ES-I3 (cell line): ENCODE measurements at regions not wholly inside any gene's neighbourhood (a gene's known extent, or its start where the extent isn't known, plus 50 kb on each side); places are given as distances from the start of the nearest gene placed in this dataset.

Experiments
- H3K36me3 ChIP-seq: 2 replicates; pipeline ENCODE4 v1.6.1; 2013; ENCODE audit warnings: mild to moderate bottlenecking, low read length, control low read depth, moderate library complexity; ENCODE audit not compliant: insufficient read depth
- H3K4me1 ChIP-seq: 2 replicates; pipeline ENCODE4 v1.6.1; 2013; ENCODE audit warnings: mild to moderate bottlenecking, control low read depth, low read length; ENCODE audit not compliant: insufficient read depth
- H3K9ac ChIP-seq: 2 replicates; pipeline ENCODE4 v1.6.1; 2013; ENCODE audit warnings: low read depth, mild to moderate bottlenecking, low read length, moderate library complexity
- H3K9me3 ChIP-seq: 2 replicates; pipeline ENCODE4 v1.6.1; 2013; ENCODE audit warnings: mild to moderate bottlenecking, low read length, moderate library complexity; ENCODE audit not compliant: control insufficient read depth, insufficient read depth

DNA sequence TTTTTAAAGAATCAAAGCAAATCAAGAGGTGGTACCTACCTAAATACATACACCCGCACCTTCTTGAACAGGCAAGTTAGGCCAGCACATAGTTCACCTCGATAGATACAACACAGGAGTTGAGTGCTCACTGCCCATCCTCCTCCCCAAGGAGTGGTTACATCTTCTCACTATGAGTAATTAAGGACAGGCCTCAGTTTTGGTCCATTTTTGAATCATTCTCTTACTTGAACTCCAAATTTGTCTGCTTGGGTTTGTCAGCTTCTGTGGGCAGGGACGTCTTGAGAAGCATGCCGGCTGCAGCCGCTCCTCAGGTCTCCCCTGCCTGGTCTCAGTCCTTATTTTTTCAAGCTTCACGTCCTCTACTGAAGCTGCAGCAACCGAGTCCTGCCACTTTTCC, 190.6 kb upstream of the RBPJ start:
- Histone ChIP-seq H3K36me3 (no peaks in the 10 kb centered on the region), H3K9me3 (no peaks in the 10 kb centered on the region), H3K4me1 (no peaks in the 10 kb centered on the region), H3K9ac (no peak overlapping the region)

DNA sequence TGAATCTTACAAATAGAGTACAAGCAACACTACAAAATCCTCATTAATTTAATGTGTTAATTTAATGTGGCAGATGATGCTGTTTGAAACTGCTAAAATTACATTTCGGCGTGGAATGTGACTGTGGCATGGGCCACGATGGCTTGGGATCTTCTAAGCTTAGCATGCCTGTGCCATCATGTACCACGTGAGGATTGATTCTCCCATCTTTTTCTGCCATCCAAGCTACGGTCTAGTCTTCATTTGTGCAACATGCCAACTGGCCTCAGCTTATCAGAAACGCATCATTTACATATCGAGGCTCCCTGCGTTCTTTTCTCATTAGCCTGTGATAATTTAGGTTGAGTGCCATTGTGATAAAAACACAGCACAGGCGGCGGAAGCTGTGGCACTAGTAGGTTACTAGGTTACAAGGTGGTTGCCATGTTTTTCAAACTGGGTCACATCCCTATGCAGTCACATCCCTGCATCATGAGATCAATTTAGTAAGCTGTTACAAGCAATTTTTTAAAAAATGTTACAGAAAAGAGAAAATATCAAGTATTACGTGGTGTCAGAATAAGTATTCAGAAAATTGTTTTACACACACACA, 189.9 kb upstream of the RBPJ start:
- H3K9me3 ChIP-seq = no peaks in the 10 kb centered on the region
- no peak overlapping the region for H3K9ac ChIP-seq
- no peaks in the 10 kb centered on the region for H3K36me3 ChIP-seq
- H3K4me1 ChIP-seq = no peaks in the 10 kb centered on the region

DNA sequence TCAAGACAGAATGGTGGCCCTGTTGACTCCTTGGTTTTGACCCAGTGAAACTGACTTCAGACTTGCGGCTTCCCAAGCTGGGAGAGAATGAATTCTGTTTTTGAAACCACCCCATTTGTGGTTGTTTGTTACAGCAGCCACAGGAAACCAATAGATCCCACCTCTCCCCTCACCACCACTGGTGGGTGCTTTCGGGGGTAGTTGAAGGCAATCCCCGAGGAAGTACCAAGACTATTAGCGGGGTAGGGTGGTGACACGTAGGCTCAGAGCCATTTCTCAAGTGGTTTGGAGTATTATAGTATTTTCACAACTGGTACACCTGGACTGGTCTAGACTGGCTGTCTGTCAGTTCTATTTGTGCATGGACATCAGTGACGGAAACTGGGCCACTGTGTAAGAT, 189.1 kb upstream of the RBPJ start:
- H3K4me1 ChIP-seq = no peaks in the 10 kb centered on the region
- H3K36me3 ChIP-seq = no peaks in the 10 kb centered on the region
- no peaks in the 10 kb centered on the region for H3K9me3 ChIP-seq
- no peak overlapping the region for H3K9ac ChIP-seq

GRCh38 chr4:26132858-26133257, 188.0 kb upstream of the RBPJ start:
- Histone ChIP-seq H3K9me3 (no peaks in the 10 kb centered on the region), H3K9ac (no peak overlapping the region), H3K4me1 (no peaks in the 10 kb centered on the region)

GRCh38 chr4:26133840-26134239, 187.0 kb upstream of the RBPJ start:
- Histone ChIP-seq H3K9me3 (no peaks in the 10 kb centered on the region; the same call in 1 of the 2 replicates), H3K36me3 (no peaks in the 10 kb centered on the region), H3K4me1 (no peaks in the 10 kb centered on the region), H3K9ac (no peak overlapping the region)

More at GRCh38 chr4:26132858-26133257, 188.0 kb upstream of the RBPJ start:
- H3K36me3 ChIP-seq = no peaks in the 10 kb centered on the region

DNA sequence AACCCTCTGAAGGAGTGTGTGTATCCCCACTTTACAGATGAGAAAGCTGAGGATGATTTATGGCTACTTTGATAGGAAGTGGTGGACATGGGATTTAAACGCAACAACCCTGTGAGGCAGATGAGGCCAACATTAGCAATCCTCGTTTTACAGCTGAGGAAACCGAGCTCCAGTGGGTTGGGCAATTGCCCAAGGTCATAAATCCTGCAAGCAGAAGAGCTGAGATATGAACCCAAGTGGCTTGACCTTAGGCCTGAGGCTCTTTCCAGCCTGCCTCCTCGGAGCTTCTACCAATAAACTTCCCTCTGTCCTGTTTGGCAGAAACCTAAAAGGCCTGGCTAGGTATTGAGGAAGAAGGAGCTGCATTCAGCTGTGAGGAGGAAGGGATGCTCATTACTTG, 185.5 kb upstream of the RBPJ start:
- Histone ChIP-seq H3K36me3 (no peaks in the 10 kb centered on the region), H3K9me3 (no peaks in the 10 kb centered on the region; the same call in 1 of the 2 replicates), H3K4me1 (no peaks in the 10 kb centered on the region), H3K9ac (no peak overlapping the region)

DNA sequence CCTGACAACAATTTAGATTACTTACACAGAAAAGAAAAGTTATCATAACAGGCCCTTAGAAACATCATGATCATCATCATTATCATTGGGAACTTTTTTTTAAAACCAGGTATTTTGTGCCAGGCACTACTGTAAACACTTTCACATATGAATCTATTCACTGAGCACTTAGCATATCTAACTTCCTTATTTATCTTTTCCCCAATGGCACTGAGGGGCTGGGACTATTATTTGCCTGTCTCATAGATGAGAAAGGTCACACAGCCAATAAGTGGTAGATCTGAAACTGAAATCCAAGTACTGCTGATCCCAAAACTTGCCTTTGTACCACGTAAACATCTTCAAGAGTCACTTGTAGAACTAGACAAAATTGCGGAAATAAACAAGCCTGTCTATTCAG, 184.2 kb upstream of the RBPJ start:
- H3K9me3 ChIP-seq = no peaks in the 10 kb centered on the region; the same call in 1 of the 2 replicates
- no peaks in the 10 kb centered on the region for H3K36me3 ChIP-seq
- no peaks in the 10 kb centered on the region; the same call in 1 of the 2 replicates for H3K4me1 ChIP-seq
- no peak overlapping the region for H3K9ac ChIP-seq

- H3K9me3 ChIP-seq = no peaks in the 10 kb centered on the region; the same call in 1 of the 2 replicates
- H3K9ac ChIP-seq = no peak overlapping the region
- no peaks in the 10 kb centered on the region; the same call in 1 of the 2 replicates for H3K4me1 ChIP-seq
- no peaks in the 10 kb centered on the region for H3K36me3 ChIP-seq
These were observed 183.5 kb upstream of the RBPJ start for GRCh38 chr4:26137288-26137687.

DNA sequence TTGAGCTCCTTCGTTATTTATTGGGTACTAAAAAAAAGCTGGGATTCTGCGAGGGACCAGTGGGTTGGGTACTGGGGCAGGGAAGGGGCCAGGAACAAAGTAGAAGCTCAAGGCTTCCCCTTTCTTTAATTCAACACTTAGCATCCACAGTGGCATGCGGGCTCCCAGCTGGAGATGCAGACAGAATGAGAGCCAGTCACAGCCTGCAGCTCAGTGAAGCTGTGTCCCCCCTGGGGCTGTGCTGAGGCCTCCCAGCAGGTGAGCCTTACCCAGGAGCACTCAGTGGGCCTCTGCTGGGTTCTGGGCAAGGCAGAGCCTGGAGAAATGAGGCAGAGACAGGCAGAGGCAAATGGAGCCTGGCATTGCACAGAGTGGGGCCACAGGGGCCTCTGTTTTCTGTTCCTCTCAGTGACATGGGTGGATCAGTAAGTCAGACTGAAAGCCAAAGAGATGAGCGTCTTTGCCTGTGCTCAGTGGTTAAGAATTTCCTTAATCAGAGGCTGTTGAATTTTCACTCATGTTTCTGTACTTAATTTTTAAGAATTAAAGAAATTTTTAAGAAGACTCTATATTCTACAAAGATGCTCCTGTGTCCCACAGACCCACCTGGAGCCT, 181.4 kb upstream of the RBPJ start:
- Histone ChIP-seq H3K9ac (no peak overlapping the region), H3K36me3 (no peaks in the 10 kb centered on the region), H3K9me3 (no peaks in the 10 kb centered on the region; the same call in none of the 2 replicates), H3K4me1 (no peaks in the 10 kb centered on the region; the same call in 1 of the 2 replicates)

DNA sequence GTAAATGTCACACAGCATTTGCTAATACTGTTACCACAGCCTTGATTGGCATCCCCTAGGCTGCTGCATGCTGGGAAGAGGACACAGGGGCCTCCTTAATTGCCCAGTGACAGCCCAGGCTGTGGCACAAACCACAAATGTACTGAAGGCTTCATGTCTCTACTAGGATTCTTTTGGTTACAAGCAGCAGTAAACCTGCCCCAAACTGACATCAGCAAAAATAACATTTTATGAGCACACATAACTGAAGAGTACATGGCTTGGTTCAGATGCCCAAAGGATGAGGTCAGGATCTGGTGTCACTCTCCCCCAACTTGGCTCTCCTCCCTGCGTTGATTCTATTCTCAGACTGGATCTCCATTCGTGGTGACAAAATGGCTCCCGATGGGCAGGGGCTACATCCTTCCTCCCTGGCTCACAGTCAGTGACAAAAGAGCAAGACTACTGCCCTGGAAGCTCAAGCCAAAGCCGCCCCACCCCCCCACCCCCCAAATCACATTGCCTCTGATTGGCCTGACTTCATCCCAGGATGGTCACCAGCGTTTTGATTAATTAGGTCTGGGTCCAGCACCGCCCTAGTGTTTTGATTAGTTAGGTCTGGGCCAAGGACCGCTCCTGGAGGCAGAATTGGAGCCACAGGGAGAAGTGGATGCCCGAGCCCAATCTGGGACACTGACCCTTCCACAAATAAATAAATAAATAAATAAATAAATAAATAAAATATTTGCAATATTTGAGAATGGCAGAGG, 180.5 kb upstream of the RBPJ start:
- no peaks in the 10 kb centered on the region for H3K36me3 ChIP-seq
- H3K9me3 ChIP-seq = no peaks in the 10 kb centered on the region; the same call in none of the 2 replicates
- no peaks in the 10 kb centered on the region; the same call in 1 of the 2 replicates for H3K4me1 ChIP-seq
- no peak overlapping the region for H3K9ac ChIP-seq

DNA sequence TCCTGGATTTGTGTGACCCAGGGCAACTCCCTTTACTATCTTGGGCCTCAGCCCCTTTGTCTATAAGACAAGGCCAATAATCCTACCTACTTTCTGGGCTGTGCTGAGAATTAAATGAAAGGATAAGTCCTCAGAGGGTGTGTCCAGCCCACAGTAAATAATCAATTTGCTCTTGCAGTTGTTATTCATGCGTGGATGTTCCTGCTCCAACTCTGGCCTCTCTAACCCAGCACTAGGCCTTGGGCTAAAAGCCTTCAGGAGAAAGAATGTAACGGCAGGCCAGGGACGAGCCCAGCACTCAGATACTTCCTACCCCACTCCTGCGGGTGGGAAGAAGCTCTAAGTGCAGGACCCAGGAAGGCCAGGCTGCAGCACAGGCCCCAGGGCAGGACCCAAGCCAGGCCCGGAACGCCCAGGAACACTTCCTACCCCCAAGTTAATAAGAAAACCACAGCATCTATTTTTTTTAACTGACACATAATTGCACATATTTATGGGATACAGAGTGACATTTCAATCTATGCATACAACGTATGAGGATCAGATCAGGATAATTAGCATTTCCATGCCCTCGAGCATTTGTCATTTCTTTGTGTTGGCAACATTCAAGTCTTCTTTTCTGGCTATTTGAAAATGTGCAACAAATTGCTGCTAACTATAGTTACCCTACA, 179.6 kb upstream of the RBPJ start:
- H3K4me1 ChIP-seq = no peaks in the 10 kb centered on the region; the same call in 1 of the 2 replicates
- H3K9me3 ChIP-seq = no peaks in the 10 kb centered on the region; the same call in none of the 2 replicates
- no peaks in the 10 kb centered on the region for H3K36me3 ChIP-seq
- no peak overlapping the region for H3K9ac ChIP-seq

- Histone ChIP-seq H3K4me1 (no peaks in the 10 kb centered on the region; the same call in 1 of the 2 replicates), H3K36me3 (no peaks in the 10 kb centered on the region), H3K9me3 (no peaks in the 10 kb centered on the region; the same call in none of the 2 replicates), H3K9ac (no peak overlapping the region)
These were observed 178.7 kb upstream of the RBPJ start for GRCh38 chr4:26141911-26142638.

DNA sequence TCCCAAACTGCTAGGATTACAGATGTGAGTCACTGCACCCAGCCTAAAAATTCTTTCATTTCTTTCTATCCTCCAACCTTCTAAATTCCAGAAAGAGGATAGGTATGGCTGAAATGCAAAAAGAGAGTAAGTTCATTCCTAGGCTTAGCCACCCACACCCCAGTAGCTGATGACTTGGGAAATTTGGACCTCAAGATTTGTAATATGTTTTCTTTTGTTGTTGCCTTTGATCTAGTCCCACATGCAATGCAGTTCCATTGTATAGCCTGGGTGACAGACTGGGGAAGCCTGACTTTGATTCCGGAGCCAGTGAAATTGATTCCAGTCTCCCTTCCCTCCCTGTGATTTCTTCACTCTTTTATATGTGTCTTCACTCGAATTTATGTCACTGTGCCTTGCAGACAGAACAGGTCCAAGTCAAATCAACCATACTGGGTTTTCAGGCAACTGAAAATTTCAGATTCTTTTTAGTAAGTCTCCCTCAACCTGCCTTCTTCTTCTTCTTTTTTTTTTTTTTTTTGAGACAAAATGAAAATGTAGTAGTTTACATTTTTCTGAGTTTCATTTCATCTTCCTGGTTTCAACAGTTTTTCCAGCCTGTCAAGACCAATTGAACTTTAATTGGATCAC, 176.2 kb upstream of the RBPJ start:
- Histone ChIP-seq H3K9ac (no peak overlapping the region), H3K36me3 (no peaks in the 10 kb centered on the region), H3K9me3 (no peaks in the 10 kb centered on the region; the same call in 1 of the 2 replicates), H3K4me1 (no peaks in the 10 kb centered on the region; the same call in 1 of the 2 replicates)
